ENCODE measurements at regions not wholly inside any gene's neighbourhood (a gene's known extent, or its start where the extent isn't known, plus 50 kb on each side); places are given as distances from the start of the nearest gene placed in this dataset.

DNA sequence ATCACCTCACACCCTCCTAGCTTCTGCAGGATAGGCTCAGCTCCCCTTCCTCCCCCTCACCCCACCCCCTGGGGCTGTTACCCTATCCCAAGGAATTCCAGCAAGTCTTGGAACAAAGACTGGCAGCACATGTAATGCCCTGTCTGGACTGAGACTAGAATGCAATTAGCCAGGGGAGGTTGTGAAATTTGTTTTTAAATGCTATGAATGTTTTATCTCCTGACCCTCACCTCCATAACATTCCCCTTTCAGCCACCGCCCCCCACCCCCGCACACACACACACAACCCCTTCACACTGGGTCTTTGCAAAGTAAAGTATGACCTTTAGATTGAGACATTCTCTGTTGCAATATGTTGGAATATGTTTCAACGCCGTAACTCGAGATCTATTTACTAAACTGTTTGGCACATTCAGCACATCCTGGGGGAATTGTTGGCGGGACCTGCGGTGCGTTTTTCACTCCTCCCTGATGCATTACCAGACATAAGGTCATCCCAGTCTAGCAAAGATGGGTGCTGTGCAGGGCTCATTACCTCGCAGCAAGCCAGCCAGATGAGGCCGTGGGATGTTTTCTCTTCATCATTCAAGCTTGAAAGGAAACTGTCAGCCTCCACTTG is 290.7 kb upstream of the SLC14A2 start:
- TF ChIP-seq ZNF772 (CRISPR knock-in tag; IDR thresholded peaks at IDR 0.05) (no peak), SP2 (CRISPR knock-in tag; IDR thresholded peaks at IDR 0.05) (no peak), STAG1 (CRISPR knock-in tag; IDR thresholded peaks at IDR 0.05) (no peak), ZNF10 (CRISPR knock-in tag; IDR thresholded peaks at IDR 0.05; ENCODE audit: borderline replicate concordance, low read depth) (no peak), ZNF660 (CRISPR knock-in tag; IDR thresholded peaks at IDR 0.05; ENCODE audit: borderline replicate concordance, low read depth) (no peak), ARHGAP35 (CRISPR knock-in tag; IDR thresholded peaks at IDR 0.05; ENCODE audit: borderline replicate concordance) (no peak), ZNF367 (CRISPR knock-in tag; IDR thresholded peaks at IDR 0.05; ENCODE audit: borderline replicate concordance) (no peak), GZF1 (CRISPR knock-in tag; IDR thresholded peaks at IDR 0.05) (no peak), ADNP (CRISPR knock-in tag; IDR thresholded peaks at IDR 0.05) (no peak), HOXD1 (CRISPR knock-in tag; IDR thresholded peaks at IDR 0.05) (no peak), ZNF782 (CRISPR knock-in tag; IDR thresholded peaks at IDR 0.05; ENCODE audit: borderline replicate concordance) (no peak)
- TF ChIP-seq, protein P1, sequence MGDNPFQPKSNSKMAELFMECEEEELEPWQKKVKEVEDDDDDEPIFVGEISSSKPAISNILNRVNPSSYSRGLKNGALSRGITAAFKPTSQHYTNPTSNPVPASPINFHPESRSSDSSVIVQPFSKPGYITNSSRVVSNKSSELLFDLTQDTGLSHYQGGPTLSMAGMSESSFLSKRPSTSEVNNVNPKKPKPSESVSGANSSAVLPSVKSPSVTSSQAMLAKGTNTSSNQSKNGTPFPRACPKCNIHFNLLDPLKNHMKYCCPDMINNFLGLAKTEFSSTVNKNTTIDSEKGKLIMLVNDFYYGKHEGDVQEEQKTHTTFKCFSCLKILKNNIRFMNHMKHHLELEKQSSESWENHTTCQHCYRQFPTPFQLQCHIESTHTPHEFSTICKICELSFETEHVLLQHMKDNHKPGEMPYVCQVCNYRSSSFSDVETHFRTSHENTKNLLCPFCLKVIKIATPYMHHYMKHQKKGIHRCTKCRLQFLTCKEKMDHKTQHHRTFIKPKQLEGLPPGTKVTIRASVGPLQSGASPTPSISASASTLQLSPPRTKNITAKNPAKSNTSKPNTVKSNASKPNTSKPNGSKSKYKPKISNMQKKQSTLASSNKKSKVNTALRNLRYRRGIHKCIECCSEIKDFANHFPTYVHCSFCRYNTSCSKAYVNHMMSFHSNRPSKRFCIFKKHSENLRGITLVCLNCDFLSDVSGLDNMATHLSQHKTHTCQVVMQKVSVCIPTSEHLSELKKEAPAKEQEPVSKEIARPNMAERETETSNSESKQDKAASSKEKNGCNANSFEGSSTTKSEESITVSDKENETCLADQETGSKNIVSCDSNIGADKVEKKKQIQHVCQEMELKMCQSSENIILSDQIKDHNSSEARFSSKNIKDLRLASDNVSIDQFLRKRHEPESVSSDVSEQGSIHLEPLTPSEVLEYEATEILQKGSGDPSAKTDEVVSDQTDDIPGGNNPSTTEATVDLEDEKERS (CRISPR knock-in tag; IDR thresholded peaks at IDR 0.05), result no peak
- TF ChIP-seq, protein P2, sequence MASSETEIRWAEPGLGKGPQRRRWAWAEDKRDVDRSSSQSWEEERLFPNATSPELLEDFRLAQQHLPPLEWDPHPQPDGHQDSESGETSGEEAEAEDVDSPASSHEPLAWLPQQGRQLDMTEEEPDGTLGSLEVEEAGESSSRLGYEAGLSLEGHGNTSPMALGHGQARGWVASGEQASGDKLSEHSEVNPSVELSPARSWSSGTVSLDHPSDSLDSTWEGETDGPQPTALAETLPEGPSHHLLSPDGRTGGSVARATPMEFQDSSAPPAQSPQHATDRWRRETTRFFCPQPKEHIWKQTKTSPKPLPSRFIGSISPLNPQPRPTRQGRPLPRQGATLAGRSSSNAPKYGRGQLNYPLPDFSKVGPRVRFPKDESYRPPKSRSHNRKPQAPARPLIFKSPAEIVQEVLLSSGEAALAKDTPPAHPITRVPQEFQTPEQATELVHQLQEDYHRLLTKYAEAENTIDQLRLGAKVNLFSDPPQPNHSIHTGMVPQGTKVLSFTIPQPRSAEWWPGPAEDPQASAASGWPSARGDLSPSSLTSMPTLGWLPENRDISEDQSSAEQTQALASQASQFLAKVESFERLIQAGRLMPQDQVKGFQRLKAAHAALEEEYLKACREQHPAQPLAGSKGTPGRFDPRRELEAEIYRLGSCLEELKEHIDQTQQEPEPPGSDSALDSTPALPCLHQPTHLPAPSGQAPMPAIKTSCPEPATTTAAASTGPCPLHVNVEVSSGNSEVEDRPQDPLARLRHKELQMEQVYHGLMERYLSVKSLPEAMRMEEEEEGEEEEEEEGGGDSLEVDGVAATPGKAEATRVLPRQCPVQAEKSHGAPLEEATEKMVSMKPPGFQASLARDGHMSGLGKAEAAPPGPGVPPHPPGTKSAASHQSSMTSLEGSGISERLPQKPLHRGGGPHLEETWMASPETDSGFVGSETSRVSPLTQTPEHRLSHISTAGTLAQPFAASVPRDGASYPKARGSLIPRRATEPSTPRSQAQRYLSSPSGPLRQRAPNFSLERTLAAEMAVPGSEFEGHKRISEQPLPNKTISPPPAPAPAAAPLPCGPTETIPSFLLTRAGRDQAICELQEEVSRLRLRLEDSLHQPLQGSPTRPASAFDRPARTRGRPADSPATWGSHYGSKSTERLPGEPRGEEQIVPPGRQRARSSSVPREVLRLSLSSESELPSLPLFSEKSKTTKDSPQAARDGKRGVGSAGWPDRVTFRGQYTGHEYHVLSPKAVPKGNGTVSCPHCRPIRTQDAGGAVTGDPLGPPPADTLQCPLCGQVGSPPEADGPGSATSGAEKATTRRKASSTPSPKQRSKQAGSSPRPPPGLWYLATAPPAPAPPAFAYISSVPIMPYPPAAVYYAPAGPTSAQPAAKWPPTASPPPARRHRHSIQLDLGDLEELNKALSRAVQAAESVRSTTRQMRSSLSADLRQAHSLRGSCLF (CRISPR knock-in tag; IDR thresholded peaks at IDR 0.05; ENCODE audit: borderline replicate concordance), result no peak
- no peaks in the 10 kb centered on the region for H4K20me1 ChIP-seq (ENCODE audit: insufficient read depth, low read length)
- in situ Hi-C loops (cut with HindIII; ENCODE audit: extremely low pct_ligation_motif_present, low pct_unique_long_range_greater_than_20kb) (no loop called here), intact Hi-C loops (cut with micrococcal nuclease; ENCODE audit: unreplicated experiment) (no loop called here)
- no peak for DNase-seq (ENCODE audit: low spot score)
- CTCF ChIA-PET (ENCODE audit: low intra/inter-chr PET ratio, low total read pairs), result no interaction called here
- no peak for FAIRE-seq
- ATAC-seq, result no peak
- H3K36me3 ChIP-seq (replicated peaks in 1 of 2; ENCODE audit: control insufficient read depth in 1 of 2, insufficient read depth in 2 of 2, low read length in 2 of 2), result no peaks in the 10 kb centered on the region
- no TSS peak for BruUV-seq (replicated peaks)
- no peaks in the 10 kb centered on the region for H3K4me1 ChIP-seq (ENCODE audit: insufficient read depth, low read length)
- H3K4me2 ChIP-seq (ENCODE audit: low read depth, low read length), result no peak overlapping the region
- no peaks in the 10 kb centered on the region for H3K27me3 ChIP-seq (ENCODE audit: control insufficient read depth in 1 of 2, insufficient read depth in 2 of 2, low read length in 2 of 2)
- WGBS (ENCODE audit: low lambda C conversion rate), result 11% methylated on average over 10 of the region's 10 CpGs
- no peak overlapping the region for H3K4me3 ChIP-seq (replicated peaks in 1 of 3; ENCODE audit: insufficient read depth in 1 of 3, low read depth in 2 of 3, low read length in 3 of 3)
- H3K27ac ChIP-seq (ENCODE audit: extremely low read length, insufficient read depth, low read length), result no peak overlapping the region
- H3K9ac ChIP-seq (ENCODE audit: insufficient read depth, low read depth, low read length), result no peak overlapping the region
- H2AFZ ChIP-seq (ENCODE audit: low read length), result no peak overlapping the region
- H3K9me3 ChIP-seq (ENCODE audit: low read length), result no peaks in the 10 kb centered on the region
- H3K79me2 ChIP-seq (ENCODE audit: insufficient read depth, low read length), result no peaks in the 10 kb centered on the region
- POLR2A ChIA-PET, result no interaction called here
